Central memory CD4-positive, alpha-beta T cell (primary cell): ENCODE measurements at regions not wholly inside any gene's neighbourhood (a gene's known extent, or its start where the extent isn't known, plus 50 kb on each side); places are given as distances from the start of the nearest gene placed in this dataset.
"Not testable (repeated sequence)": the region's sequence is repeated elsewhere in the genome, so short reads cannot be mapped to it uniquely, and the experiment has no call there.

ENCODE experiments used
- DNase-seq: peaks from one replicate; pipeline ENCODE4 v3.0.0; 2022

GRCh38 chr12:74595696-74596095 lies 58.1 kb downstream of the ATXN7L3B start:
- DNase-seq, result no peak

GRCh38 chr12:74598819-74599218 lies 61.2 kb downstream of the ATXN7L3B start:
- no peak for DNase-seq

- no peak for DNase-seq
Measured at GRCh38 chr12:74599932-74600331, 62.3 kb downstream of the ATXN7L3B start.

- DNase-seq, result not testable (repeated sequence)
Measured at GRCh38 chr12:74600817-74601216, 63.2 kb downstream of the ATXN7L3B start.

- no peak for DNase-seq
Measured at GRCh38 chr12:74602881-74603672, 65.4 kb downstream of the ATXN7L3B start.

DNA sequence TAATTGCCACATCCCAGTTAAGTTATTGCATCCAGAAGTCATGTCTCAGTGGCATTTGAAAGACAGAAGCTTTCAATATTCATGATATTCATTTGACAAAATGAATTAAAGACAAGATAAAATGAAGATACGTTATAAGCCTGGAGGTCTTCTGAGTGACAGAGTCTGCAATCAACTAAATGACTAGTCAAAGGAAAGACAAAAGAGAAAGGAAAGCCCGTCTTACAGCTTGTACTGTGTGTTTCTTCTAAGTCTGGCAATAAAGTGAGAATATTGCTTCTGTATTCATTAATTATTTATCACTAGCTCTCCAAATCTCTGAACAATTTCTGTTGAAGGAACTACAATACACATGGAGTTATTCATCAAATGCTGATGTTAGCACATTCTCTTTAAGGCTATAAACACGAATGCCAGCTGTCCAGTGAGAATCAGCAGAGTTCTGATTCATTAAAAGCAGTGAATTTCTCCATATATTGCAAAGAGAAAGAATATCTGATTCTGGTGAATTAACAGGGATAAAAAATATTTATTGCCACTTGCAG lies 70.7 kb downstream of the ATXN7L3B start:
- DNase-seq, result no peak

DNA sequence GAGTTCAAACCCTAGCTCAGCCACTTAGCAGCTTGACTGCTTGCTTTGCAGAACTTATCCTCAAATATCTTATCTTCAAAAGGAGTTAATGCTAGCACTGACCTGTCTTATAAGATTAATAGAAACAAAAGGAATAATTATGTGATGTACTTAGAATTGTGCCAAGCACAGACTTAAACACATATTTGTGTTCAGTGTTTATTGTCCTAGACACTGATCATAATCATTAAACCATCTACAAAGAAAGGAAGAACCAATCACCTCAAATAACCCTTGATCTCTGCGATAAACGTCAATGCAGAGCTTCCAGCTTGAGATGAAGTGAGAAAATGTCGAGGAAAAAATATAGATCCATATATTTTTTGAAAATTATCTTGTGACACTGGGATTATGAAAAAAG lies 73.1 kb downstream of the ATXN7L3B start:
- no peak for DNase-seq

- DNase-seq, result no peak
Measured at GRCh38 chr12:74614426-74614825, 76.8 kb downstream of the ATXN7L3B start.

- DNase-seq, result no peak
Measured at GRCh38 chr12:74619084-74619483, 81.4 kb downstream of the ATXN7L3B start.

GRCh38 chr12:74619884-74620283 lies 82.2 kb downstream of the ATXN7L3B start:
- DNase-seq, result no peak

- DNase-seq, result no peak
Measured at GRCh38 chr12:74620921-74621320, 83.3 kb downstream of the ATXN7L3B start.

- no peak for DNase-seq
Measured at GRCh38 chr12:74624201-74624600, 86.6 kb downstream of the ATXN7L3B start.

DNA sequence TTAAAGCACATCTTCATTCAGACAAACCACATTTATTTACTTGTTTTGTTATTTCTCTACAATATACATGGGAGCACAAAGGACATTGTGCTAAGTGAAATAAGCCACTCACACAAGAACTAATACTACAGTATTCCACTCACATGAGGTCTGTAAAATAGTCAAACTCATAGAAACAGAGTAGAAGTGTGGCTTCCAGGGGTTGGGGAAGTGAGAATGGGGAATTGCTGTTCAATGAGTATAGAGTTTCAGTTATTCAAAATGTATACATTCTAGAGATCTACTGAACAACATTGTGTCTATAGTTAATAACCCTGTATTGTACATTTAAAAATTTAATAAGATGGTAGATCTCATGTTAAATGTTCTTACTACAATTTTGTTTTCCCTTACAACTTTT lies 88.8 kb downstream of the ATXN7L3B start:
- DNase-seq, result no peak

- no peak for DNase-seq
Measured at GRCh38 chr12:74641262-74641661, 103.6 kb downstream of the ATXN7L3B start.

GRCh38 chr12:74641694-74642093 lies 104.1 kb downstream of the ATXN7L3B start:
- DNase-seq, result no peak

GRCh38 chr12:74644681-74645080 lies 107.0 kb downstream of the ATXN7L3B start:
- DNase-seq, result no peak

DNA sequence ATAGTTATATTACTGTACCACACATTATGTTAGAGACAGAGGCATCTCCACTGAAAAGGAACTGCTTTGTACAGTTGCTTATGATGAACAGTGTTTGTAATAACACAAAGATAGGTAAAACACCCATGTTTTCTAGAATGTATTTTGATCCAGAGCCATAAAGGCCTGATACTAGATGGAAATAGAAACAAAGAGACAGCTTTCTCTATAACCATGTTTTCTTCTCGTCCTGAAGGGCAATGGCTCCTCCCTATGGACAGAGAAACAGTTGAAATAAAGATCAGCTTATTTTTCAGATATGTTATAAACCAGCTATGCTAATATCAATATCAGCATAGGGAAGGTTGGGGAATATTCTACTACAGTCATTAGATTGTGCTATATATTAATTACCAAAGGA lies 109.2 kb downstream of the ATXN7L3B start:
- DNase-seq, result no peak

- no peak for DNase-seq
Measured at GRCh38 chr12:74647256-74647655, 109.6 kb downstream of the ATXN7L3B start.

DNA sequence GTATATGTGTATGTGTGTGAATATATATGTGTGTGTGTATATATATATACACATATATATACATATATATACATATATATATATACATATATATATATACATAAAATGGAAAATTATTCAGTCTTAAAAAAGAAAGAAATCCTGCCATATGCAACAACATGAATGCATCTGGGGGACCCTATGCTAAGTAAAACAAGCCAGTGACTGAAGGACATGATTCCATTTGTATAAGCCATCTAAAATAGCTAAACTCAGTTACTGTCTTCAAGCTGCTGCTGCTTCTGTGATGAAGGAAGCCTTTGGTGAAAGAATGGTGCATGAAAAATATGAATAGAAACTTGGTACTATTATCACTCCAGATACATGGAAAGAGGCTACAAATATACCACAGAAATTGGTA lies 118.6 kb downstream of the ATXN7L3B start:
- no peak for DNase-seq

DNA sequence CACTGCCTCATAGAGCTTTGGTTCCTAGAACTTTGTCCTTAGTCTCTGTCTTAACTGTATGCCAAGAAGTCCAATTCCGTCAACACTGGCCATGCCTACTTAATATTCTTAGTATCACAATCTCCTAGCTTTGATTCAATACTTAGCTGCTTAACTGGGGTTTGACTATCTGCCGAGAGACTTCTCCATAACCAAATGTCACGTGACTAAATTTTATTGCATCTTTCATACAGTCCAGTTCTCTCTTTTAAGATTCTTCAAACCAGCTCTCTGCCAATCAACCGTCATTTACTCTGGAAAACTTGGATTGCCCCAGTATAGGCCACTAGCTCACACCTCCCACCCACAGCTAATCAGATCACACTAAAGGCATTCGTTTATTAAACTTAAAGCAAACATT lies 122.8 kb downstream of the ATXN7L3B start:
- DNase-seq, result no peak

DNA sequence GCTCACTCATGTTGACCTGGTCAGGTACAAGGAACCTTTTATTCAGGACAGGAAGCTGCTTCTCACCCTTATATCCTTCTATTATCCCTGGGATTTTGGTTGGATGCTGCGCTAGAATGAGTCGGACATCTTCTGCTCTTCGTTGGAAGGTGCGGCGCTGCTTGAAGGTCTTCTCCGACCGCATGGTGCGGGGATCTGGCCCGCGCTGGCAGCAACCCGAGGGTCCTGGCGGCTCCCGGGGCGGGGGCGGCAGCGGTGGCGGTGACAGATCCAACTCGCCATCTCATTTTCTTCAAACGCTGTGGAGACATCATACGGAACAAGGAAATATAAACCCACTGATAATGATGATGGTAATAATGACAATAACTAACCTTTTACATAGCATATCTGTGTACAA lies 126.3 kb downstream of the ATXN7L3B start:
- no peak for DNase-seq

GRCh38 chr12:74665690-74666089 lies 128.1 kb downstream of the ATXN7L3B start:
- DNase-seq, result no peak

GRCh38 chr12:74671421-74671820 lies 133.8 kb downstream of the ATXN7L3B start:
- no peak for DNase-seq

GRCh38 chr12:74676955-74677354 lies 139.3 kb downstream of the ATXN7L3B start:
- DNase-seq, result not testable (repeated sequence)

DNA sequence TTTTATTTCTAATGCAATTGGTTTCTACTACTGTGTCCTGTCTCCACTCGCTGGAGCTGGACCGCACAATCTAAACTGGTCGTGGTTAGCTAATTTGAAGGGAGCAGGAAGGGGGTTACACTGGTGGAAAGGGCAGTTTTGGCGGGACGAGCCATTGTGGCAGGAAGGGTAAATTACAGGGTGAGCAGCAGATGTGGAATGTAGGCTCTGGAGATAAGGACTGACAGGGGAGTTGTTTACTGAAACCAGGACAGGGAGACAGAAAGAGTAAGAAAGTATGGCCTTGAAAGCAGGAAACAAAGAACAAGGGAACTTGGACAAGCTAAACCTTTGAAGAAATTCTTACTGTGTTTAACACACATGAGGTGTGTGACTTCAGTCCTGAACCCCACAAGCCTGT lies 147.8 kb downstream of the ATXN7L3B start:
- no peak for DNase-seq
